ENCODE measurements at regions not wholly inside any gene's neighbourhood (a gene's known extent, or its start where the extent isn't known, plus 50 kb on each side); places are given as distances from the start of the nearest gene placed in this dataset.

DNA sequence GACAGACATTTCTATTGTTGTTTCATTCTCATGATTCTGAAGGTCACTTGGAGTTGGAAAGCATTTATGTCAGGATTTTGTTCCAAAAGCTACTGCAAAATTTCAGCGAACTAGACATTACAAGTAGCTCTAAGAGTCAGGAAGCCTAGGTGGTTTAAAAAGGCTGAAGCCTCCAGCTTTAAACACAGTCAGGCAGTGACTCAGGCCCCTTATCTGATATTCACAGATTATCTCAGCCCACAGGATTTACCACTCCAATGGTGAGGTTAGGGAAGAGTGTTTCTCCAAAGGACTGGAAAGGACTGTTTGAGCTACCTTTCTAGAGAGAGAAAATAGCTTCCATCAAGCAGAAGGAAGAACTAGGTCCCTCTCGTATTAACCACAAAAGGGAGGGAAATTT, 624.4 kb upstream of the C16orf82 start:
- TF ChIP-seq, protein P1, sequence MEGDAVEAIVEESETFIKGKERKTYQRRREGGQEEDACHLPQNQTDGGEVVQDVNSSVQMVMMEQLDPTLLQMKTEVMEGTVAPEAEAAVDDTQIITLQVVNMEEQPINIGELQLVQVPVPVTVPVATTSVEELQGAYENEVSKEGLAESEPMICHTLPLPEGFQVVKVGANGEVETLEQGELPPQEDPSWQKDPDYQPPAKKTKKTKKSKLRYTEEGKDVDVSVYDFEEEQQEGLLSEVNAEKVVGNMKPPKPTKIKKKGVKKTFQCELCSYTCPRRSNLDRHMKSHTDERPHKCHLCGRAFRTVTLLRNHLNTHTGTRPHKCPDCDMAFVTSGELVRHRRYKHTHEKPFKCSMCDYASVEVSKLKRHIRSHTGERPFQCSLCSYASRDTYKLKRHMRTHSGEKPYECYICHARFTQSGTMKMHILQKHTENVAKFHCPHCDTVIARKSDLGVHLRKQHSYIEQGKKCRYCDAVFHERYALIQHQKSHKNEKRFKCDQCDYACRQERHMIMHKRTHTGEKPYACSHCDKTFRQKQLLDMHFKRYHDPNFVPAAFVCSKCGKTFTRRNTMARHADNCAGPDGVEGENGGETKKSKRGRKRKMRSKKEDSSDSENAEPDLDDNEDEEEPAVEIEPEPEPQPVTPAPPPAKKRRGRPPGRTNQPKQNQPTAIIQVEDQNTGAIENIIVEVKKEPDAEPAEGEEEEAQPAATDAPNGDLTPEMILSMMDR (IDR thresholded peaks at IDR 0.05; ENCODE audit: control insufficient read depth, insufficient read depth, low read depth, low read length, missing control alignments), result no peak
- H3K4me3 ChIP-seq (ENCODE audit: control insufficient read depth, low read depth, low read length), result no peak overlapping the region
- DNase-seq (ENCODE audit: low read depth), result no peak

DNA sequence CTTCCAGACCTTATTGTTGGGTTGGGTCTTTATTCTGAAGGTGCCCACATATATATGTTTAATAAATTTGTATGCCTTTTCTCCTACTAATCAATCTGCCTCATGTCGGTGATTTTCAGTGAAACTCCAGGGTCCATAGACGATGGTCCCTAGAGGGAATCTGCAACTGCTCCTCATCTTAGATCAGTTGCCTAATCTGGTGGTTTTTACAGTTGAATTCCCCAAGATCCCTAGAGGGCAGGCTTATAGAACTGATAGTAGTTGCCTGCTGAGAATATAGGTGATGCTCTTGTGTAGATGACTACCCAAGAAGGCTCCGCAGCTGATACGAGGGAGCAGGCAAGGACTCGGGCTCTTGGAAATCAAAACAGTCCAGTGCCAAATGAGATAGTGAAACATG, 619.2 kb upstream of the C16orf82 start:
- TF ChIP-seq, protein P1 (IDR thresholded peaks at IDR 0.05; ENCODE audit: control insufficient read depth, insufficient read depth, low read depth, low read length, missing control alignments), result no peak
- no peak overlapping the region for H3K4me3 ChIP-seq (ENCODE audit: control insufficient read depth, low read depth, low read length)
- DNase-seq (ENCODE audit: low read depth), result no peak

DNA sequence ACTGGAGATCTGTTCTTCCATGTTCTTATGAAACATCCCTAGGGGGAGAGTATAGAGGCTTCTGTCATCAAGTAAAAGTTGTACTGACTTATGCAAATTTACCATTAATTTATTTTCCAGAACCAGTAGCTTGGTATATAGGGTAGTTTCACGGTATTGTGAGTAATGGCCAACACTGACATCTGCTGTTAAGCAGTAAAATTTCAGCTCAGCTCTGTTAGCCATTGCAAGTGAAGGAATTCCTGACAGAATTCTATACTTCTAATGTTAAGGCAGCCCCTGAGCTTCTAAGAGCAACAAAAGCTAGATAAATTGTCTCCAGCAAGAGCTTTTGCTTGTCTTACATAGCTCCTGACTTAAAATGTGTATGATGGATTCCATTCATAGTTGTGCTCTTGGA, 613.5 kb upstream of the C16orf82 start:
- TF ChIP-seq, protein P1 (IDR thresholded peaks at IDR 0.05; ENCODE audit: control insufficient read depth, insufficient read depth, low read depth, low read length, missing control alignments), result no peak
- H3K4me3 ChIP-seq (ENCODE audit: control insufficient read depth, low read depth, low read length), result no peak overlapping the region
- no peak for DNase-seq (ENCODE audit: low read depth)

DNA sequence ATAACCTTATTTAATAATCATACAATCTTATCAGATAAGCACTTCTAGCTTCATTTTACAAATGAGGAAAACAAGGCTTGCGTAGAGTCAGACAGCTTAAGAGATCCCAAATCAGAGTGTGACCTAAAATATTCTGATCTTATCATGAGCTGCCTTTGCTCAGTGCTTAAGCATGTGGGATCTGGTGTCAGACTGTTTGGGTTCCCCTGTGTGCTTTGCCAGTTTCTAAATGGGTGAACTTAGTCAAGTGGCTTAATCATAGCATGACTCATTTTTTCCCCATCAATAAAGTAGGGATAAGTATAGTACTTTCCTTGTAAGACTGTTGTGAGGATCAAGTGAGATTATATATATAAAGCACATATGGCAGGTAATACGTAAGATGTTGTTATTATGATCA, 612.6 kb upstream of the C16orf82 start:
- TF ChIP-seq, protein P1 (IDR thresholded peaks at IDR 0.05; ENCODE audit: control insufficient read depth, insufficient read depth, low read depth, low read length, missing control alignments), result no peak
- no peak overlapping the region for H3K4me3 ChIP-seq (ENCODE audit: control insufficient read depth, low read depth, low read length)
- no peak for DNase-seq (ENCODE audit: low read depth)

DNA sequence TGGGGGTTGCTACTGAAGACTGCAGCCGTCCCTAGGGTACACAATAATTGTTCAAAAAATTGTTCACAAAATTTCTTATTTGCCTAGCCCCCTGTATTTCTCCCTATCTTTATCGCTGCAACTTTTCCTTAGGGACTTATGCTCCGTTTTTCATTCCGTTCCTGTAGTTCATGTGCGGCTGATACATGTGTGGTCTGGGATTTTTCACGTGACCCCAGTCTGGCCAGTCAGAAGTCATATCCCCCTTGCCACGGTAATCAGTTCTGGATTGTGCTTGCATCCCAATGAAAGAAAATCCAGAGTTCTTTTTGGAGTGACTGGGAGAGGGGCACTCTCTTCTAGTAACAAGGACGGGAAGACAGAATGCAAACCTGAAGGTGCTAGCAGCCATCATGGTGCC, 610.7 kb upstream of the C16orf82 start:
- no peak overlapping the region for H3K4me3 ChIP-seq (ENCODE audit: control insufficient read depth, low read depth, low read length)
- TF ChIP-seq, protein P1 (IDR thresholded peaks at IDR 0.05; ENCODE audit: control insufficient read depth, insufficient read depth, low read depth, low read length, missing control alignments), result no peak

DNA sequence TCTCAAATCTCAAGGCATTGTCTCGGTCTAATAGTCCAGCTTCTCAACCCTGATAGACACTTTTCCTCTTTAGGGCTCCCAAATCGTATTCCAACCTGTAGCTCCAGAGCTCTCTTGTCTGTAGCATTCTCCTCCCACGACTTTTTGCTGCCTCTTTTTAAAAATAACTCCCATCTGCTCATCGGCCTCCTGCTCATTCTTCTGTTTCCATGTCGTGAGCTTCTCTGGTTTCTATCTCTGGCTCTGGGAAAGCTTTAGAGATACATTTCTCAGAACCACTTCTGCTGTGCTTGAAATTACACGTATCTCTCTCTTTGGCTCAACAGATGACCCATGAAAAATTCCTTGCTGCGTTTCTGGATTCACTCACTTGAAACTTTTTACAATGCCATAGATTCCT, 609.6 kb upstream of the C16orf82 start:
- DNase-seq (ENCODE audit: low read depth), result no peak
- no peak overlapping the region for H3K4me3 ChIP-seq (ENCODE audit: control insufficient read depth, low read depth, low read length)
- TF ChIP-seq, protein P1 (IDR thresholded peaks at IDR 0.05; ENCODE audit: control insufficient read depth, insufficient read depth, low read depth, low read length, missing control alignments), result no peak

More for the DNA sequence above, 610.7 kb upstream of the C16orf82 start:
- no peak for DNase-seq (ENCODE audit: low read depth)

DNA sequence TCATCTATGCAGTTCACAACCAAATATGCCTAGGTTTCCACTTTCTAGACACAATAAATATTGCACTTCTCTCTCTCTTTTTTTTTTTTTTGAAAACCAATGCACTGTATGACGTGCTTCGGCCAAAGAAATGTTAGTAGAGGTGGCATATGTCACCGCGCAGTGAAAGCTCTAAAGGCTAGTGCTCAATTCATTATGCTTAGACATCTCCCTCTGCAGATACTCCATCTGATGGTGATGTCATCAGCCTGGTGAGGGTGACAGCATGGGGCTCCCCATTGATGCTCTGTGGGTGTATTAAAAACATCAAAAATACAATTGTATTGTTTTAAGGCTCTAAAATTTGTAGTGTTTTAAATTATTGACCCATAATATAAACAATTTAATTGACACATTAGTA, 608.8 kb upstream of the C16orf82 start:
- TF ChIP-seq, protein P1 (IDR thresholded peaks at IDR 0.05; ENCODE audit: control insufficient read depth, insufficient read depth, low read depth, low read length, missing control alignments), result no peak
- H3K4me3 ChIP-seq (ENCODE audit: control insufficient read depth, low read depth, low read length), result no peak overlapping the region
- no peak for DNase-seq (ENCODE audit: low read depth)

All from AG09309 (cell line).